K562 (cell line): ENCODE measurements at regions not wholly inside any gene's neighbourhood (a gene's known extent, or its start where the extent isn't known, plus 50 kb on each side); places are given as distances from the start of the nearest gene placed in this dataset.

Source experiments
- ATAC-seq: fragments of 200-7000 bp; cut with Tn5 transposase; 3 replicates; pipeline ENCODE4 v1.9.1; 2020; ENCODE audit warnings: moderate library complexity
- BruUV-seq: library from RNA; stranded (reverse); fragments of 400-500 nt; replicated peaks from 2 replicates; lab custom pipeline; 2021; lab: Mats Ljungman, UMichigan
- CTCF ChIA-PET: fragments of 300-600 bp; formaldehyde crosslinking; extraction: SDS; loops from one replicate; lab custom pipeline; 2021; ENCODE audit warnings: low intra/inter-chr PET ratio; lab: Yijun Ruan, JAX
- POLR2A ChIA-PET: fragments of 300-600, 350-650 bp; sonication (Branson Sonifier 250); formaldehyde crosslinking; extraction: SDS; loops from one replicate; lab custom pipeline; 2021; ENCODE audit warnings: antibody characterized with exemption, inconsistent platforms; lab: Yijun Ruan, JAX
- DNase-seq, 4 experiments: peaks; one replicate each; pipeline versions ENCODE4 v3.0.0 to v3.0.0-alpha.2; 2011 to 2018; ENCODE audit warnings: low spot score in 3 of 4, mixed read lengths in 3 of 4; ENCODE audit errors: extremely low read depth in 1 of 4
- FAIRE-seq: peaks from 2 replicates; lab custom pipeline; 2011; peaks lifted over from hg19 to GRCh38; lab: Jason Lieb, UNC
- H2AFZ ChIP-seq: 2 replicates; pipeline ENCODE4 v1.6.0; 2011; ENCODE audit warnings: low read depth, low read length, control low read depth, inconsistent platforms
- H3K27ac ChIP-seq: fragments of 200-600 bp; 3 replicates; pipeline ENCODE4 v1.8.0; 2011; ENCODE audit warnings: low read depth, mild to moderate bottlenecking, control low read depth, inconsistent platforms, low read length, moderate library complexity, mixed read lengths; ENCODE audit errors: extremely low read depth
- H3K27me3 ChIP-seq, 2 experiments: fragments of 300-600 bp in 1 of 2; 2 replicates in 1 of 2; 3 replicates in 1 of 2; pipeline versions ENCODE4 v1.6.0 to v1.8.0; 2011; ENCODE audit warnings: inconsistent platforms in 2 of 2, low read length in 2 of 2, mild to moderate bottlenecking in 1 of 2, mixed read lengths in 1 of 2, moderate library complexity in 1 of 2; ENCODE audit not compliant: control insufficient read depth in 2 of 2, insufficient read depth in 2 of 2
- H3K36me3 ChIP-seq: fragments of 300-600 bp; 3 replicates; pipeline ENCODE4 v1.8.0; 2011; ENCODE audit warnings: mild to moderate bottlenecking, low read length, inconsistent platforms; ENCODE audit not compliant: control insufficient read depth, insufficient read depth
- H3K4me1 ChIP-seq, 2 experiments: fragments of 200-600 bp in 1 of 2; replicated peaks in 1 of 2; 2 replicates in 1 of 2; 3 replicates in 1 of 2; pipeline versions ENCODE4 v1.5.1 to v1.8.0; 2011; ENCODE audit warnings: inconsistent platforms in 2 of 2, low read length in 2 of 2, mild to moderate bottlenecking in 1 of 2, mixed read lengths in 1 of 2, moderate library complexity in 1 of 2; ENCODE audit not compliant: control insufficient read depth in 2 of 2, insufficient read depth in 2 of 2
- H3K4me2 ChIP-seq: 2 replicates; pipeline ENCODE4 v1.6.1; 2011; ENCODE audit warnings: low read length, control low read depth, inconsistent platforms, mixed read lengths; ENCODE audit not compliant: insufficient read depth
- H3K4me3 ChIP-seq: fragments of 200-600 bp; sonication (generic), shearing (Covaris generic); 2 replicates; pipeline ENCODE4 v1.5.1; 2016; ENCODE audit warnings: control low read depth, inconsistent platforms
- H3K79me2 ChIP-seq: fragments of 200-600 bp; 3 replicates; pipeline ENCODE4 v1.8.0; 2011; ENCODE audit warnings: low read length, inconsistent platforms; ENCODE audit not compliant: control insufficient read depth, insufficient read depth
- H3K9ac ChIP-seq, 2 experiments: 2 replicates each; pipeline versions ENCODE4 v1.6.0 to v1.6.1; 2011; ENCODE audit warnings: low read depth in 2 of 2, low read length in 2 of 2, control low read depth in 1 of 2, inconsistent platforms in 1 of 2, mild to moderate bottlenecking in 1 of 2, mixed read lengths in 1 of 2; ENCODE audit not compliant: insufficient read depth in 1 of 2
- H3K9me1 ChIP-seq: one replicate; pipeline ENCODE4 v1.6.0; 2011; ENCODE audit warnings: inconsistent platforms, mild to moderate bottlenecking, low read length, moderate library complexity; ENCODE audit not compliant: control insufficient read depth, insufficient read depth
- H3K9me3 ChIP-seq: replicated peaks from 2 replicates; pipeline ENCODE4 v1.5.1; 2011; ENCODE audit warnings: low read depth, low read length, inconsistent platforms; ENCODE audit not compliant: control insufficient read depth, insufficient read depth
- H4K20me1 ChIP-seq: replicated peaks from 2 replicates; pipeline ENCODE4 v1.6.1; 2011; ENCODE audit warnings: low read length, inconsistent platforms, mixed read lengths; ENCODE audit not compliant: control insufficient read depth, insufficient read depth
- CBX3 ChIP-seq, 2 experiments: IDR thresholded peaks; 1 replicate in 1 of 2; 2 replicates in 1 of 2; pipeline ENCODE4 v1.6.1; 2012; ENCODE audit warnings: inconsistent platforms in 2 of 2, low read length in 2 of 2, borderline replicate concordance in 1 of 2, control low read depth in 1 of 2
- COPS2 ChIP-seq: fragments of 450-650 bp; conservative IDR thresholded peaks from 2 replicates; pipeline ENCODE4 v1.6.1; 2016; ENCODE audit warnings: mild to moderate bottlenecking, moderate library complexity
- FOXA3 ChIP-seq, 2 experiments: fragments of 450-650 bp in 1 of 2; sonication (generic) in 1 of 2; formaldehyde crosslinking; IDR thresholded peaks in 1 of 2; conservative IDR thresholded peaks in 1 of 2; 2 replicates each; pipeline versions ENCODE4 v1.4.0 to v1.8.0; 2020 to 2022; ENCODE audit warnings: mild to moderate bottlenecking in 2 of 2, missing genetic modification reagents in 1 of 2
- FOXP1 ChIP-seq: sonication (generic); formaldehyde crosslinking; IDR thresholded peaks from 2 replicates; pipeline ENCODE4 v1.8.0; 2022; ENCODE audit warnings: mild to moderate bottlenecking, missing genetic modification reagents
- RUNX1 ChIP-seq: sonication (generic); IDR thresholded peaks from 2 replicates; pipeline ENCODE4 v1.6.1; 2016; ENCODE audit warnings: antibody characterized with exemption, low read depth
- ZBTB49 ChIP-seq: sonication (generic); formaldehyde crosslinking; IDR thresholded peaks from 2 replicates; pipeline ENCODE4 v1.8.0; 2022; ENCODE audit warnings: missing genetic modification reagents, mild to moderate bottlenecking, borderline replicate concordance
- ZKSCAN8 ChIP-seq: fragments of 200-800 bp; sonication (Bioruptor generic); IDR thresholded peaks from 2 replicates; pipeline ENCODE4 v1.6.1; 2016; ENCODE audit warnings: missing genetic modification characterization, missing compliant biosample characterization
- ZNF184 ChIP-seq: sonication (generic); formaldehyde crosslinking; IDR thresholded peaks from 2 replicates; pipeline ENCODE4 v1.5.0; 2020; ENCODE audit warnings: missing genetic modification reagents
- ZNF354B ChIP-seq: fragments of 250-450 bp; sonication (Bioruptor Pico); IDR thresholded peaks from 2 replicates; pipeline ENCODE4 v1.4.0; 2020
- ZNF445 ChIP-seq: fragments of 250-450 bp; sonication (Bioruptor Pico); IDR thresholded peaks from 2 replicates; pipeline ENCODE4 v1.4.0; 2020; ENCODE audit warnings: low read depth, mild to moderate bottlenecking, moderate library complexity
- ZNF584 ChIP-seq: fragments of 200-800 bp; sonication (Bioruptor generic); IDR thresholded peaks from 2 replicates; pipeline ENCODE4 v1.6.1; 2016; ENCODE audit warnings: low read depth, mild to moderate bottlenecking, missing genetic modification characterization, missing compliant biosample characterization
- ZNF695 ChIP-seq: fragments of 450-650 bp; formaldehyde crosslinking; IDR thresholded peaks from 2 replicates; pipeline ENCODE4 v1.4.0; 2020; ENCODE audit warnings: mild to moderate bottlenecking, moderate library complexity
- ZNF785 ChIP-seq: fragments of 250-450 bp; sonication (Bioruptor Pico); IDR thresholded peaks from 2 replicates; pipeline ENCODE4 v1.4.0; 2020; ENCODE audit warnings: mild to moderate bottlenecking
- WGBS: fragments of 100-300 bp; shearing (Covaris generic); methylation state at CpG from one replicate; pipeline ENCODE4 v1.1.6; 2016; ENCODE audit warnings: low coverage, mixed read lengths; ENCODE audit not compliant: insufficient coverage; ENCODE audit errors: missing lambda C conversion rate; 5-methylcytosine and 5-hydroxymethylcytosine counted together
- in situ Hi-C: fragments of 300-500 bp; cut with MboI; formaldehyde crosslinking; loops from 4 replicates; pipeline ENCODE4 v1.15.0; 2018; ENCODE audit warnings: inconsistent platforms, mixed read lengths
- intact Hi-C: fragments of 100-400 bp; cut with micrococcal nuclease; formaldehyde crosslinking; loops from 2 replicates; pipeline ENCODE4 v1.14.2; 2022

DNA sequence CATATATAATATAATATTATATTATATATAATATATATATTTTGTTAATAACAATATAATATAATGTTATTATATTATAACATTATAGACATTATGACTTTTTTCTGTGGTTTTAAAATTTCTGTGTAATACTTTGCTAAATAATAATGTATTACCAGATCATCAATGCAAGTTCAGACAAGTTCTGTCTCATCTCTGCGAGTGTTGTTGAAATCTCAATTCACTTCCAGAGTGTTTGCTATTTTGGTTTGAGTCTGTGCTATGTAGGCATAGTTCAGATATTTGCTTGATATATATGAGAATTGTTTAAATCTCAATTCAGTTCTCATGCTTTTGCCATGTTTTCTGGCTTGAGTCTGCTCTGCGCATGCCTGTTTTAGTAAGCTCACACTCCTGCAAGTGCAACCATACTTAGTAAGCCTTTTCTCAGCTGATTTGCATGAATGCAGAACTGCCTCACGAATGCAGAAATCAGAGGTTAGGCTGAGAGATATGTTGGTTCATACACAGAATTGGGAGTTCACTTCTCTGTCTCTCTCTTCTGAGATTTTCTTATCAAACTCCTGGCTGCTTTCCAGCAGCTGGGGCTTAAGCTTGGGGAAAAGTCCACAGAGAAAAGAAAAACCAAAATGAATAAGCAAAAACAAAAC, 830.2 kb upstream of the SORCS1 start:
- H3K4me1 ChIP-seq: no peaks in the 10 kb centered on the region
- H3K9me3 ChIP-seq: peaks cover 2% of the 10 kb centered on the region; the same call in 1 of the 2 replicates
- intact Hi-C loops: no loop called here
- CTCF ChIA-PET: no interaction called here
- H3K27ac ChIP-seq: no peak overlapping the region
- no peak for TF ChIP-seq ZBTB49 (CRISPR knock-in tag)
- no peak for TF ChIP-seq RUNX1
- no peak for TF ChIP-seq CBX3 (IDR thresholded peaks at IDR 0.05; ENCODE audit: borderline replicate concordance in 1 of 2, low read length in 2 of 2)
- no peak for TF ChIP-seq ZKSCAN8 (CRISPR knock-in tag)
- no peak for TF ChIP-seq ZNF354B (CRISPR knock-in tag)
- TF ChIP-seq FOXA3 (CRISPR knock-in tag; conservative IDR thresholded peaks at IDR 0.05 in 1 of 2, IDR thresholded peaks at IDR 0.05 in 1 of 2): no peak
- no peak for TF ChIP-seq ZNF785 (CRISPR knock-in tag)
- TF ChIP-seq COPS2: no peak
- no peak for TF ChIP-seq ZNF184
- TF ChIP-seq FOXP1 (CRISPR knock-in tag): no peak
- no peak for TF ChIP-seq ZNF584
- TF ChIP-seq ZNF695 (CRISPR knock-in tag): no peak
- no peak for TF ChIP-seq ZNF445
- no peaks in the 10 kb centered on the region for H3K27me3 ChIP-seq
- H2AFZ ChIP-seq: no peak overlapping the region
- 5% methylated on average over 2 of the region's 3 CpGs for WGBS
- H3K9ac ChIP-seq: no peak overlapping the region
- H3K79me2 ChIP-seq: no peaks in the 10 kb centered on the region
- no peak overlapping the region for H3K4me2 ChIP-seq
- H3K4me3 ChIP-seq: no peak overlapping the region
- POLR2A ChIA-PET: no interaction called here
- BruUV-seq: no TSS peak
- no peak for DNase-seq
- in situ Hi-C loops: no loop called here
- H3K36me3 ChIP-seq: no peaks in the 10 kb centered on the region
- no peaks in the 10 kb centered on the region for H4K20me1 ChIP-seq
- no peaks in the 10 kb centered on the region for H3K9me1 ChIP-seq
- ATAC-seq: no peak
- FAIRE-seq: no peak
